OCI-LY1 (cell line): ENCODE measurements at regions not wholly inside any gene's neighbourhood (a gene's known extent, or its start where the extent isn't known, plus 50 kb on each side); places are given as distances from the start of the nearest gene placed in this dataset.

Source experiments
- H2AFZ ChIP-seq: fragments of 200-600 bp; sonication (generic), shearing (Covaris generic); 2 replicates; pipeline ENCODE4 v1.6.0; 2014; ENCODE audit warnings: antibody characterized with exemption, mild to moderate bottlenecking, low read length
- H3F3A ChIP-seq: fragments of 200-600 bp; sonication (generic), shearing (Covaris generic); 2 replicates; pipeline ENCODE4 v1.6.0; 2014; ENCODE audit warnings: mild to moderate bottlenecking, antibody characterized with exemption, low read length, moderate library complexity; ENCODE audit not compliant: insufficient read depth
- H3K27ac ChIP-seq: fragments of 200-600 bp; sonication (generic); 2 replicates; pipeline ENCODE4 v1.5.1; 2014; ENCODE audit warnings: low read length, mixed run types, mild to moderate bottlenecking, low read depth; ENCODE audit not compliant: poor library complexity, severe bottlenecking
- H3K27me3 ChIP-seq: fragments of 200-600 bp; sonication (generic); 2 replicates; pipeline ENCODE4 v1.6.0; 2014; ENCODE audit warnings: antibody characterized with exemption, mild to moderate bottlenecking, low read length, moderate library complexity; ENCODE audit not compliant: insufficient read depth
- H3K36me3 ChIP-seq: fragments of 200-600 bp; sonication (generic); 2 replicates; pipeline ENCODE4 v1.6.1; 2014; ENCODE audit warnings: mild to moderate bottlenecking, antibody characterized with exemption, low read length, moderate library complexity, mixed read lengths; ENCODE audit not compliant: insufficient read depth
- H3K4me1 ChIP-seq: fragments of 200-600 bp; sonication (generic); 2 replicates; pipeline ENCODE4 v1.5.1; 2014; ENCODE audit warnings: mild to moderate bottlenecking, low read length, moderate library complexity; ENCODE audit not compliant: insufficient read depth, severe bottlenecking
- H3K4me2 ChIP-seq: fragments of 200-600 bp; sonication (generic), shearing (Covaris generic); 2 replicates; pipeline ENCODE4 v1.6.1; 2014; ENCODE audit warnings: low read length
- H3K4me3 ChIP-seq: fragments of 200-600 bp; sonication (generic); 2 replicates; pipeline ENCODE4 v1.5.1; 2014; ENCODE audit warnings: low read length, low read depth, mild to moderate bottlenecking, mixed read lengths; ENCODE audit not compliant: poor library complexity, severe bottlenecking
- H3K79me2 ChIP-seq: fragments of 200-600 bp; shearing (Covaris generic); 2 replicates; pipeline ENCODE4 v1.6.1; 2016; ENCODE audit warnings: mixed run types, low read length, mixed read lengths; ENCODE audit not compliant: insufficient read depth
- H3K9ac ChIP-seq: fragments of 200-600 bp; sonication (generic), shearing (Covaris generic); 2 replicates; pipeline ENCODE4 v1.6.1; 2014; ENCODE audit warnings: mild to moderate bottlenecking, low read length, mixed read lengths
- H3K9me2 ChIP-seq: fragments of 200-600 bp; sonication (generic), shearing (Covaris generic); 2 replicates; pipeline ENCODE4 v1.6.1; 2014; ENCODE audit warnings: low read depth, mild to moderate bottlenecking, low read length, mixed read lengths
- H3K9me3 ChIP-seq: fragments of 200-600 bp; shearing (Covaris generic); 2 replicates; pipeline ENCODE4 v1.6.1; 2014; ENCODE audit warnings: low read length, mixed read lengths
- H4K20me1 ChIP-seq: fragments of 200-600 bp; sonication (generic), shearing (Covaris generic); 2 replicates; pipeline ENCODE4 v1.6.0; 2016; ENCODE audit warnings: mild to moderate bottlenecking, low read length; ENCODE audit not compliant: insufficient read depth
- EZH2 ChIP-seq: fragments of 200-600 bp; sonication (generic), shearing (Covaris generic); IDR thresholded peaks from 2 replicates; pipeline ENCODE4 v1.8.0; 2017; ENCODE audit warnings: borderline replicate concordance, mixed run types, mild to moderate bottlenecking, antibody characterized with exemption, low read length, moderate library complexity, mixed read lengths
- TF ChIP-seq, protein P1 (sequence below): fragments of 200-600 bp; sonication (generic), shearing (Covaris generic); IDR thresholded peaks from 2 replicates; pipeline ENCODE4 v1.5.1; 2017; ENCODE audit warnings: mild to moderate bottlenecking, antibody characterized with exemption, low read length, moderate library complexity, mixed read lengths

DNA sequence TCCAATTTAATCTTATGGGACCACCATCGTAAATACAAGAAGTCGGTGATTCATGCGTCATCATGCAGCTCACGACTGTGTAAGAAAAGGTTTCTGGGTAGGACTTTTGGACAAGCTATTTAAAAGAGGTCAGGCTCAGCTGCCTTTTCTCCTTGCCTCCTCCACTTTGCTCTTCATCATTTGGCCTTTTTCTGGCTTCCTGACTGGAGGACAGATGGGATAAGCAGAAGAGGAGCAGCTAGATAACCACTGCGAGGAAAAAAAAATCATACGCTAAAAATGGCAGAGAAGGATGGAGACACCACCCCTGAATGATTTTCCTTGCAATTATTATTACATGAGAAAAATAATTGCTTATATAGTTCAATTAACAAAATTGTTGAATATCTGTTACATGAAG lies 294.3 kb upstream of the FSTL5 start:
- TF ChIP-seq, protein P1, sequence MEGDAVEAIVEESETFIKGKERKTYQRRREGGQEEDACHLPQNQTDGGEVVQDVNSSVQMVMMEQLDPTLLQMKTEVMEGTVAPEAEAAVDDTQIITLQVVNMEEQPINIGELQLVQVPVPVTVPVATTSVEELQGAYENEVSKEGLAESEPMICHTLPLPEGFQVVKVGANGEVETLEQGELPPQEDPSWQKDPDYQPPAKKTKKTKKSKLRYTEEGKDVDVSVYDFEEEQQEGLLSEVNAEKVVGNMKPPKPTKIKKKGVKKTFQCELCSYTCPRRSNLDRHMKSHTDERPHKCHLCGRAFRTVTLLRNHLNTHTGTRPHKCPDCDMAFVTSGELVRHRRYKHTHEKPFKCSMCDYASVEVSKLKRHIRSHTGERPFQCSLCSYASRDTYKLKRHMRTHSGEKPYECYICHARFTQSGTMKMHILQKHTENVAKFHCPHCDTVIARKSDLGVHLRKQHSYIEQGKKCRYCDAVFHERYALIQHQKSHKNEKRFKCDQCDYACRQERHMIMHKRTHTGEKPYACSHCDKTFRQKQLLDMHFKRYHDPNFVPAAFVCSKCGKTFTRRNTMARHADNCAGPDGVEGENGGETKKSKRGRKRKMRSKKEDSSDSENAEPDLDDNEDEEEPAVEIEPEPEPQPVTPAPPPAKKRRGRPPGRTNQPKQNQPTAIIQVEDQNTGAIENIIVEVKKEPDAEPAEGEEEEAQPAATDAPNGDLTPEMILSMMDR: no peak
- TF ChIP-seq EZH2: no peak
- Histone ChIP-seq H3K9me2 (no peaks in the 10 kb centered on the region), H3K27ac (no peak overlapping the region), H4K20me1 (no peaks in the 10 kb centered on the region), H3K36me3 (no peaks in the 10 kb centered on the region), H3K4me3 (no peak overlapping the region), H3K4me2 (no peak overlapping the region), H2AFZ (no peak overlapping the region), H3K9me3 (no peaks in the 10 kb centered on the region), H3K4me1 (no peaks in the 10 kb centered on the region), H3K9ac (no peak overlapping the region), H3K79me2 (no peaks in the 10 kb centered on the region), H3K27me3 (no peaks in the 10 kb centered on the region), H3F3A (no peaks in the 10 kb centered on the region)

DNA sequence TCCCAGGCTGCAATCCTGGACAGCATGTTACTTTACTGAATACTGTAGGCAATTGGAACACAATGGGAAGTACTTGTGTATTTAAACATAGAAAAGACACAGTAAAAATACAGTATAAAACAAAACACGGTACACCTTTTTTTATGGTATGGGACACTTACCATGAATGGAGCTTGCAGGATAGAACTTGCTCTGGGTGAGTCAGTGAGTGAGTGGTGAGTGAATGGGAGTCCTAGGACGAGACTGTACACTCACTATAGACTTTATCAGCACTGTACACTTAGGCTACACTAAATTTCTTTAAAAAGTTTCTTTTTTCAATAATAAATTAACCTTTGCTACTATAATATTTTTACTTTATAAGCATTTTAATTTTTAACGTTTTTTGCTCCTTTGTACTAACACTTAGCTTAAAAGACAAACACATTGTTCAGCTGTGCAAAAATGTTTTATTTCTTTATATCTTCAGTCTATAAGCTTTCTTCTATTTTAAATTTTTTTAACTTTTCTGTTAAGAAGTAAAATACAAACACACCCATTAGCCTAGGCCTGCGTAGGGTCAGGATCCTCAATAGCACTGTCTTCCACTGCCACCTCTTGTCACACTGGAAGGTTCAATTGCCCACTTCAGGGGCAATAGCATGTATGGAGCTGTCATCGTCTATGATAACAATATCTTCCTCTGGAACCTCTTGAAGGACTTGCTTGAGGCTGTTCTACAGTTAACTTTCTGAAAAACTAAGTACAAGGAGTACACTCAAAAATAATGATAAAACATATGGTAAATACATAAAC lies 293.5 kb upstream of the FSTL5 start:
- Histone ChIP-seq H3K4me3 (no peak overlapping the region), H3K4me2 (no peak overlapping the region), H3K9me2 (no peaks in the 10 kb centered on the region), H2AFZ (no peak overlapping the region), H3F3A (no peaks in the 10 kb centered on the region), H3K4me1 (no peaks in the 10 kb centered on the region), H3K9me3 (no peaks in the 10 kb centered on the region), H4K20me1 (no peaks in the 10 kb centered on the region), H3K36me3 (no peaks in the 10 kb centered on the region), H3K79me2 (no peaks in the 10 kb centered on the region), H3K9ac (no peak overlapping the region), H3K27ac (no peak overlapping the region), H3K27me3 (no peaks in the 10 kb centered on the region)
- TF ChIP-seq, protein P1: no peak
- no peak for TF ChIP-seq EZH2

DNA sequence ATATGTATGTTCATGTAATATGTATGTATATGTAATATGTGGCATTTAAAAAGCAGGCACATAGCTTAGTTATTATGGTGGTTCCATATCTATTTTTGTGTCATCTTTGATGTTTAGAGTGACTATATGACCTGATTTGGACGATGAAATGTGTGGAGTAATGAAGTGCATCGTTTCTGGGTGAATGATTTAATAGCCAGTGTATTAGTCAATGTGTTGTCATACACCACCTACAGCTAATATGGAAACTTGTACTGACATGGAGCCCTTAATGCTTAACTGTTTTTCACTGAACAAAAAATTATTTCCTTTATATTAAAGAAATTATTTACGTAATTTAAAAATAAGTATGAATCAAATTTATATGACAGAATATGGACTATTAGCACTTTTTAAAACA lies 292.3 kb upstream of the FSTL5 start:
- H3K9me3 ChIP-seq: no peaks in the 10 kb centered on the region
- no peaks in the 10 kb centered on the region for H3K36me3 ChIP-seq
- TF ChIP-seq, protein P1: no peak
- no peak for TF ChIP-seq EZH2
- no peak overlapping the region for H3K9ac ChIP-seq
- no peak overlapping the region for H3K27ac ChIP-seq
- no peaks in the 10 kb centered on the region for H3K9me2 ChIP-seq
- no peak overlapping the region for H3K4me3 ChIP-seq
- H3K4me2 ChIP-seq: no peak overlapping the region
- no peaks in the 10 kb centered on the region for H3K27me3 ChIP-seq
- H2AFZ ChIP-seq: no peak overlapping the region
- H3K4me1 ChIP-seq: no peaks in the 10 kb centered on the region
- H3K79me2 ChIP-seq: no peaks in the 10 kb centered on the region
- H3F3A ChIP-seq: no peaks in the 10 kb centered on the region
- H4K20me1 ChIP-seq: no peaks in the 10 kb centered on the region
